GM11168 (cell line): ENCODE measurements at regions not wholly inside any gene's neighbourhood (a gene's known extent, or its start where the extent isn't known, plus 50 kb on each side); places are given as distances from the start of the nearest gene placed in this dataset.
"Not testable (repeated sequence)": the region's sequence is repeated elsewhere in the genome, so short reads cannot be mapped to it uniquely, and the experiment has no call there.

Experiments
- in situ Hi-C: fragments of 300-500 bp; cut with MboI; formaldehyde crosslinking; loops from one replicate; pipeline ENCODE4 v1.12.0; 2022; ENCODE audit warnings: low sequenced_read_pairs; ENCODE audit not compliant: unreplicated experiment

- in situ Hi-C loops = no loop called here
Measured at GRCh38 chr15:84402856-84403608, 167.5 kb downstream of the GOLGA6L4 start.

GRCh38 chr15:84409357-84409756 lies 173.8 kb downstream of the GOLGA6L4 start:
- in situ Hi-C loops = not testable (repeated sequence)

- in situ Hi-C loops = not testable (repeated sequence)
Measured at GRCh38 chr15:84421513-84422181, 179.2 kb upstream of the ZSCAN2 start.

- in situ Hi-C loops = not testable (repeated sequence)
Measured at GRCh38 chr15:84425327-84425726, 175.5 kb upstream of the ZSCAN2 start.

- in situ Hi-C loops = not testable (repeated sequence)
Measured at GRCh38 chr15:84473305-84473877, 127.4 kb upstream of the ZSCAN2 start.

- in situ Hi-C loops = not testable (repeated sequence)
Measured at GRCh38 chr15:84476364-84477033, 124.3 kb upstream of the ZSCAN2 start.

GRCh38 chr15:84477550-84477949 lies 123.3 kb upstream of the ZSCAN2 start:
- in situ Hi-C loops = not testable (repeated sequence)

- in situ Hi-C loops = not testable (repeated sequence)
Measured at GRCh38 chr15:84480174-84480681, 120.6 kb upstream of the ZSCAN2 start.

GRCh38 chr15:84483859-84484258 lies 117.0 kb upstream of the ZSCAN2 start:
- in situ Hi-C loops = not testable (repeated sequence)

GRCh38 chr15:84500165-84500889 lies 100.5 kb upstream of the ZSCAN2 start:
- in situ Hi-C loops = not testable (repeated sequence)

GRCh38 chr15:84503101-84503500 lies 97.7 kb upstream of the ZSCAN2 start:
- in situ Hi-C loops = not testable (repeated sequence)

GRCh38 chr15:84505552-84505951 lies 95.3 kb upstream of the ZSCAN2 start:
- in situ Hi-C loops = not testable (repeated sequence)

GRCh38 chr15:84512324-84512723 lies 88.5 kb upstream of the ZSCAN2 start:
- in situ Hi-C loops = not testable (repeated sequence)

- in situ Hi-C loops = not testable (repeated sequence)
Measured at GRCh38 chr15:84516773-84517172, 84.0 kb upstream of the ZSCAN2 start.

GRCh38 chr15:84525491-84526344 lies 75.1 kb upstream of the ZSCAN2 start:
- in situ Hi-C loops = loop anchor here (25.0 kb wide), 1 partner anchor 338 kb away; no protein-coding TSS in a partner anchor

GRCh38 chr15:84530751-84531150 lies 70.1 kb upstream of the ZSCAN2 start:
- in situ Hi-C loops = loop anchor here (25.0 kb wide), 1 partner anchor 343 kb away; no protein-coding TSS in a partner anchor

GRCh38 chr15:84531223-84531622 lies 69.6 kb upstream of the ZSCAN2 start:
- in situ Hi-C loops = loop anchor here (25.0 kb wide), 1 partner anchor 344 kb away; no protein-coding TSS in a partner anchor

- in situ Hi-C loops = loop anchor here (25.0 kb wide), 1 partner anchor 345 kb away; no protein-coding TSS in a partner anchor
Measured at GRCh38 chr15:84531709-84532367, 69.0 kb upstream of the ZSCAN2 start.
